Activated B cell treated with CpG ODN at 0.5 μM for 24 hours (primary cell): ENCODE measurements at regions not wholly inside any gene's neighbourhood (a gene's known extent, or its start where the extent isn't known, plus 50 kb on each side); places are given as distances from the start of the nearest gene placed in this dataset.

ENCODE experiments used
- ATAC-seq: fragments of 200-7000 bp; cut with Tn5 transposase; one replicate; pipeline ENCODE4 v1.10.0; 2021; ENCODE audit warnings: low read depth, mild to moderate bottlenecking, moderate library complexity
- CTCF ChIA-PET: fragments of 350-600 bp; sonication (Branson Sonifier 250); formaldehyde crosslinking; loops from one replicate; lab custom pipeline; 2021; ENCODE audit warnings: antibody characterized with exemption; lab: Charles Lee
- POLR2A ChIA-PET: fragments of 350-600 bp; sonication (Branson Sonifier 250); formaldehyde crosslinking; loops from one replicate; lab custom pipeline; 2021; ENCODE audit warnings: antibody characterized with exemption; lab: Charles Lee
- DNase-seq: peaks from one replicate; pipeline ENCODE4 v3.0.0; 2022
- H3K27ac Mint-ChIP-seq: one replicate; pipeline ENCODE4 v1.8.0; 2020; ENCODE audit warnings: mixed read lengths
- H3K27me3 Mint-ChIP-seq: one replicate; pipeline ENCODE4 v1.8.0; 2021; ENCODE audit warnings: mixed read lengths
- H3K36me3 Mint-ChIP-seq: one replicate; pipeline ENCODE4 v1.8.0; 2021; ENCODE audit warnings: low read depth, mixed read lengths
- H3K4me1 Mint-ChIP-seq: one replicate; pipeline ENCODE4 v1.8.0; 2021; ENCODE audit warnings: mixed read lengths
- H3K4me3 Mint-ChIP-seq: one replicate; pipeline ENCODE4 v1.8.0; 2020; ENCODE audit warnings: mild to moderate bottlenecking, mixed read lengths
- H3K9me3 Mint-ChIP-seq: one replicate; pipeline ENCODE4 v1.8.0; 2020; ENCODE audit warnings: mixed read lengths
- intact Hi-C: fragments of 100-400 bp; cut with micrococcal nuclease; formaldehyde crosslinking; loops from one replicate; pipeline ENCODE4 v1.15.1; 2024
- TF ChIP-seq, protein P1 (sequence below): fragments of 200-600 bp; IDR thresholded peaks from one replicate; pipeline ENCODE4 v1.8.0; 2022; ENCODE audit warnings: antibody characterized with exemption, mild to moderate bottlenecking

DNA sequence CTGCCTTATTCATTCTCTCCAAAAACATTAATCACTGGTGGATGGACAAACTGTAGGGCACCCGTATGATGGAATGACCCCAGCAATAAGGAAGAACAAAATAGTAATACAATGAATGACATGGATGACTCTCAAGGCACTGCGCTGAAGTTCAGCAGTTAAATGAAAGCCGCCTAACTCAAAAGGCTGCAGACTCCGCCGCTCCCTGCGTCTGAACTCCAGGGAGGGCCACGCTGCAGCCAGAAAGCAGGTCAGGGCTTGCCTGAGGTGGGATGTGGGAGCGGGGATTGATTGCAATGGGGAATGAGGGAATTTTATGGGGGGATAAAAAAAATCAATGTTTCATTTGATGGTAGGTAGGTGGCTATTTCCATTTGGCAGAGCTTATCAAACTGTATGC is 86.5 kb upstream of the LAPTM4A start:
- Mint-ChIP-seq H3K36me3 (no peaks in the 10 kb centered on the region), H3K4me3 (no peak overlapping the region), H3K9me3 (no peaks in the 10 kb centered on the region), H3K27me3 (peaks cover 8% of the 10 kb centered on the region), H3K4me1 (no peaks in the 10 kb centered on the region), H3K27ac (no peak overlapping the region)
- POLR2A ChIA-PET: no interaction called here
- TF ChIP-seq, protein P1, sequence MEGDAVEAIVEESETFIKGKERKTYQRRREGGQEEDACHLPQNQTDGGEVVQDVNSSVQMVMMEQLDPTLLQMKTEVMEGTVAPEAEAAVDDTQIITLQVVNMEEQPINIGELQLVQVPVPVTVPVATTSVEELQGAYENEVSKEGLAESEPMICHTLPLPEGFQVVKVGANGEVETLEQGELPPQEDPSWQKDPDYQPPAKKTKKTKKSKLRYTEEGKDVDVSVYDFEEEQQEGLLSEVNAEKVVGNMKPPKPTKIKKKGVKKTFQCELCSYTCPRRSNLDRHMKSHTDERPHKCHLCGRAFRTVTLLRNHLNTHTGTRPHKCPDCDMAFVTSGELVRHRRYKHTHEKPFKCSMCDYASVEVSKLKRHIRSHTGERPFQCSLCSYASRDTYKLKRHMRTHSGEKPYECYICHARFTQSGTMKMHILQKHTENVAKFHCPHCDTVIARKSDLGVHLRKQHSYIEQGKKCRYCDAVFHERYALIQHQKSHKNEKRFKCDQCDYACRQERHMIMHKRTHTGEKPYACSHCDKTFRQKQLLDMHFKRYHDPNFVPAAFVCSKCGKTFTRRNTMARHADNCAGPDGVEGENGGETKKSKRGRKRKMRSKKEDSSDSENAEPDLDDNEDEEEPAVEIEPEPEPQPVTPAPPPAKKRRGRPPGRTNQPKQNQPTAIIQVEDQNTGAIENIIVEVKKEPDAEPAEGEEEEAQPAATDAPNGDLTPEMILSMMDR: no peak
- CTCF ChIA-PET: no interaction called here
- no peak for ATAC-seq
- intact Hi-C loops: no loop called here
- no peak for DNase-seq

DNA sequence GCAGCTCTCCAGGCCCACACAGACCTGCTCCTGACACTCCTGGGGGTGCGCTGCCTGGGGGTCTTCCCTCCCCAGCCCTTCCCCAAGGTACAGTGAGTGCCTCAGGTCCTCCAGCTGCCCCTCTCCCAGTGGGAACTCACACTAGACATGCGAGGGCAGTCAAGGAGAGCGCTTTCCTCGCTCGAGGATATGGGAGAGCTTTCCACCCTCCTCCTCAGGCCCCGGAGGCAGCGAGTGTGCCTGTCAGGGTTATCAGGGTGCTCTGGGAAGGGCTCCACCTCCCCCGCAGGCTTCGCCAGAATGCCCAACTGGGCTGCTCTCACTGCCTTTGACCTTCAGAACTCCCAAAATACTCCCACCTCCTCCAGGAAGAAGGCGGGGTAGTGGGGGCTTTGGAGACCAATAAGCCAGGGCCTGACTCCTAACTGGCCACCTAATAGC is 85.7 kb upstream of the LAPTM4A start:
- no peak for DNase-seq
- ChIA-PET CTCF (no interaction called here), POLR2A (no interaction called here)
- peaks cover 13% of the 10 kb centered on the region for H3K27me3 Mint-ChIP-seq
- no peak for ATAC-seq
- intact Hi-C loops: no loop called here
- no peak overlapping the region for H3K27ac Mint-ChIP-seq
- no peaks in the 10 kb centered on the region for H3K9me3 Mint-ChIP-seq
- H3K4me3 Mint-ChIP-seq: no peak overlapping the region
- TF ChIP-seq, protein P1: no peak
- no peaks in the 10 kb centered on the region for H3K36me3 Mint-ChIP-seq
- no peaks in the 10 kb centered on the region for H3K4me1 Mint-ChIP-seq

DNA sequence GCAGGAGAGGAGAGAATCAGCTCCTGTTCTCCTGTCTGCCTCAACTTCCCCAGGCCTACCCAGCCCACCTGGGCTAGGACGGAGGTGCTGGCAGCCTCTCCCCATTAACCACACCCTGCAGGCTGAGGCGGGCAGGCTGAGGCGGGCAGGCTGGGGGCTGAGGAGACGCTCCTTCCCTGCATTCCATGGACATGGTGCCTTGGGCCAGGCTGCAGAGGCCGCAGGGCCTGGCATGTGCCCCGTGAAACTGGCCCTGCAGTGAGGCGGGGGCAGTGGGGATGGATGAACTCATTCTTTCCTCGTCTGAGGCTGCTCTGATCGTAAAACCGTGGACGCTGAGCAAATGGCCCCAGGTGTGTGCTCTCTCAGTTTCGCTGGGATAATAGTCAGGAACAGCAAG is 84.7 kb upstream of the LAPTM4A start:
- Mint-ChIP-seq H3K27ac (no peak overlapping the region), H3K4me1 (no peaks in the 10 kb centered on the region), H3K9me3 (no peaks in the 10 kb centered on the region), H3K4me3 (no peak overlapping the region), H3K27me3 (peaks cover 15% of the 10 kb centered on the region), H3K36me3 (no peaks in the 10 kb centered on the region)
- ChIA-PET CTCF (no interaction called here), POLR2A (no interaction called here)
- DNase-seq: no peak
- intact Hi-C loops: no loop called here
- ATAC-seq: no peak
- TF ChIP-seq, protein P1: no peak

DNA sequence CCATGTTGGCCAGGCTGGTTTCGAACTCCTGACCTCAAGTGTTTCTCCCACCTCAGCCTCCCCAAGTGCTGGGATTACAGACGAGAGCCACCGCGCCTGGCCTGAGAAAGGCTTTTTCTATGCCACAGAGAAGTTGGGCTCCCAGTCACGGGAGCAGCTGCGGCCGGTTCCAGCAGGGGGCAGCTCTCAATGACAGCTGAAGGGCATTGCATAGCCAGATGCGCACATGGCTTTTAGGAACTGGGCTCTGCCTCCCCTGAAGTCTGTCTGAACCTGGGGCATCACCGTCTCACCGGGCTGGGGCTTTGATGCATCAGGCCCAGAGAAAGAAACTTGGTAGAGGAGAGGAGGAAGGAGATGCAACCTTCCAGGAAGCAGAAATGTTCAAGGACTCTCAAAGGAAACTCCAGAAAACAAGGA is 84.2 kb upstream of the LAPTM4A start:
- Mint-ChIP-seq H3K9me3 (no peaks in the 10 kb centered on the region), H3K4me3 (no peak overlapping the region), H3K36me3 (no peaks in the 10 kb centered on the region), H3K27ac (no peak overlapping the region), H3K4me1 (no peaks in the 10 kb centered on the region), H3K27me3 (peaks cover 15% of the 10 kb centered on the region)
- POLR2A ChIA-PET: no interaction called here
- ATAC-seq (peak; percentile 56), DNase-seq (peak; percentile 23)
- TF ChIP-seq, protein P1: no peak
- CTCF ChIA-PET: no interaction called here
- intact Hi-C loops: loop anchor here (1.0 kb wide), 2 partner anchors 90 to 507 kb away; partner anchors contain the start of gene SDC1

DNA sequence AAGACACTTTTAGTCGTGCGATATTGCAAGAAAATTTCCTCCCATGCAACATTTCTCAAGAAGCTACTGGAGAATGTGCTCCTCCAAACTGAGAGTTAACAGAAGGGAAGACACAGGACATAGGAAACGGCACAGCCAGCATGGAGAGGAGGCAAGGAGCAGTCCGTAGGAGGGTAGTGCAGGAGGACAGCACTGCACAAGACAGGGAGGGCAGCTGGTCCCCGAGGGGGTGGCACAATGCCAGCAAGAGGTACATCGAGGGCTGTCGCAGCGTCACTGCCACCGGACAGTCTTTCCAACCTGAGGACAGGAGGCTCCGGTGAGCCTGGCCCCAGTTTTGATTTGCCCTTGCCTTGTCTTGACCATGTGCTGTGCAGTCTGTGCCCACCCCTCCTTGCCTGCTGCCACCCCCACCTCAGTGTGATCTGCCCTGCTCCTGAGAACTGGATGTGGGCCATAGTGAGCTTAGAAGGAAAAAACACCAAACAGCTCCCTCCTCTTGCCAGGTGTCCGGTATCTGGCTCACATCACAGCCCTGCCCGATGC is 81.6 kb upstream of the LAPTM4A start:
- no peak for DNase-seq
- ATAC-seq: no peak
- Mint-ChIP-seq H3K9me3 (no peaks in the 10 kb centered on the region), H3K27ac (no peak overlapping the region), H3K27me3 (peaks cover 18% of the 10 kb centered on the region), H3K4me1 (no peaks in the 10 kb centered on the region), H3K4me3 (no peak overlapping the region), H3K36me3 (no peaks in the 10 kb centered on the region)
- intact Hi-C loops: no loop called here
- ChIA-PET POLR2A (no interaction called here), CTCF (no interaction called here)
- TF ChIP-seq, protein P1: no peak
